ENCODE measurements at regions not wholly inside any gene's neighbourhood (a gene's known extent, or its start where the extent isn't known, plus 50 kb on each side); places are given as distances from the start of the nearest gene placed in this dataset.

DNA sequence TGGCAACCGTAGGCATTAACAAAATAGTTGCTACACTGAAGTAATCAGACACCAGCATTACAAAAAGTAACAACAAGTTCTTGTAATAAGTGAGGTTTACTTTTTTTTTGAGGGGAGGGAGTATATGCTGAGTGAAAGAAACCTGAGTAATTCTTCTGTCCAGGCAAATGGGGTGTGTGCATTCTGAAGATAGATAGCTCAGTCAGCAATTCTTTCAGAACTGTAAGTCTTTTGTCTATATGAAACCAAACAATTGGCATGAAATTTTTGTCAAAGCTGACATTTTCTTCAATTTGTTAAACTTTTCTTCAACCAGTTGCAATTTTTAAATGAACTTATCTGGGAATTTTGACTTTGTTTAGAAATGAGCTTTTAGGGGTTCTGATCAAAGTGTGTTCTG is 208.1 kb upstream of the THSD7B start:
- no peak for DNase-seq

DNA sequence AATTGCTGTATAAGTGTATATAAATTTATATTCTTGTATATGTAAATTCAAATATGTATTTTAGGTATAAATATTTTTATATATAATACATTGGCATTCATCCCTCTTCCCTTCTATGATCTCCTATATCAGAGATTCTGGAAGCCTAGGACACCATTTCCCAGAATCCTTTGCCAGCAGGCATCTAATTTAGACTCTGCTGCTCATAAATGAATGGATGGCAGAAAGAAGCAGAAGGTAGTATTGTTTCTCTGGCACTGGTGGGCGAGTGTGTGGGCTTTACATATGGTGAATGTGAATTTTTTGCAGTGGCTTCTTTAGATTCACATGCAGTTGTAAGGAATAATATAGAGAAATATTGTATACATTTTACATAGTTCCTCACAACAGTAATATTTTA is 215.2 kb upstream of the THSD7B start:
- no peak for DNase-seq

DNA sequence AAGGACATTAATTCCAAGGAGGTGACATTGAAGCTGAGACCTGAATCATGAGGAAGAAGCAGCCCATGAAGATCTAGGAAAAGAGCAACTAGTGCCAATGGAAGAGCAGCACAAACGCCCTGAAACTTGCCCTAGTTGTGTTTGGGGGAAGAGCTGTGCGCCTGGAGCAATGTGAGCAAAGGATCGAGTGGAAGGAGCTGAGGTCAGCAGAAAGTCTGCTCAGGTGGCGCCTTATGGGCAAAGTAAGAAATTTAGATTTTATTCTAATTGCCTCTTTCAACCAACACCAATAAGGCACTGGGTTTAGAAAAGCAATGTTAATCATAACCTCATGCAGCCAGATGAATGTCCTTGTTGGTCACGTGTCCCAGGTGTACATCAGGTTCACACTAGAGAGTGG is 226.0 kb upstream of the THSD7B start:
- no peak for DNase-seq

DNA sequence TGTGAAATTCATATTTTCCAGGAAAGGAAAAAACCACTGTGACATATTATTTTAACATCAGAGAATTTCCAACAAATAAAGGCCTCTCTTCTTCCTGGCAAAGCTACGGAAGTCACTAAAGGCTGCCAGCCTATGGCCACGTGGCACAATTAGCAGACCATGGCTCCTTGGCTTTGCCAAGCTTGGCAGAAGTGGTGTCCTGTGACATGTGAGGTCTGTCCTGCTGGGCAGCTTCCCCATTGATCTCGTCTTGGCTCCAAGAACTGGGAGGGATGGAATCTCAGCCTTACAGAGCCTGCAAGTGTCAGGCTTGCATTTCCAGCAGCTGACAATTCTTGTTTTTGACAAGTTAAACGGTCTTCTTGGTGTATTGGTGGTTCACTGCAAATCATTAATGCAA is 226.9 kb upstream of the THSD7B start:
- peak; percentile 82 to 93 for DNase-seq

DNA sequence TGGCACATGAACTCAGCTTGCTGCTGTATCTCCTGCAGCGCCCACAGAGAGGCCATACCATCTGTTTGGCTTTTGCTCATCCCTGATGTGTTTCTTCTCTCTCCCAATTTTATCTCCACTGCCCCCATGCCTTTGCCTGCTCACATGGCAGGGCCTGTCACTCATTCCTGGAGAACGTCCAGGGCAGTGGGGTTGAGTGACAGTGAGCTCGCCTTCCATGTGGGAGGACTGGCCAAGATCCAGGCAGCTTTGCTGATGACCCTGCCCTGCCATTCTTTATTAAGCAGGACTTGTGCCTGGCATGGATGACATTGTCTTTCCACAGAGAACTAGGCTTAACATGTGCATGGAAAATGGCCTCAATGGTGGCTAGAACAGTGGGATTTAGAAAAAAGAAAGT is 230.5 kb upstream of the THSD7B start:
- DNase-seq: peak; percentile 36 to 89

DNA sequence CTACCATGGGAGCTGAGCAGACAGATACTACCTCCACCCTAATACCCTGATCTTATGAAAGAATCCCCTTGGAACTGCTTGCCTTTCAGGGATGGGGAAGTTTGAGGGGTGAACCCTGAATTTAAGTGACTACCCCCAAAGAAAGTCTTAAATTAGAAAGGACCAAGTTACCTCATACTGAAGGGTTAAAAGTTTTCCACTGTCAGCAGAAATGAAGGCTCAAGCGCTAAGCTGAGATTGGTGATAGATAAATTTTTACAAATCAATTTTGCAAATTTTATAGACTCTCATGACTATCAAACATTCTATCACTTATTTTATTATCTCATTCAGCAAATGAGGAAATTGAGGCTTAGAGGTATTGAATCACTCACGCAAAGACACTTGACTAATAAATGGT is 233.2 kb upstream of the THSD7B start:
- DNase-seq: no peak

DNA sequence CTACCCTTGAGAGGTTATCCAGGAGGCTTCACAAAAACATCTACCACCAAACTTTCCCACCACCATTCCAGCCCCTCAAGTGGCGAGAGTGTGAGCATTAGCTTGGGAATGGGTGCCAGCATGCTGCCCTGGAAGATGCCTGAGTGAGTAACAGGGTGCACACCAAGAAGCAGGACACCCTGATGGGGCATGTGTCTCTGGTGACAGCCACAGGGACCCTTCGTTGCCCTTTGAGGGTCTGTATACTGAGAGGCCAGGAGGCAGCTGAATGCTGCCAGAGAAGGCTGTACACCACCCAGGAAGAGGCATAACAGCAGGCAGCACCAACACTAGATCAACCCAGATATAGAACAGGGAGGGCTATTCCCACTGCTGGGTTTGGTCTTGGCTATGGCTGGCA is 233.6 kb upstream of the THSD7B start:
- no peak for DNase-seq

DNA sequence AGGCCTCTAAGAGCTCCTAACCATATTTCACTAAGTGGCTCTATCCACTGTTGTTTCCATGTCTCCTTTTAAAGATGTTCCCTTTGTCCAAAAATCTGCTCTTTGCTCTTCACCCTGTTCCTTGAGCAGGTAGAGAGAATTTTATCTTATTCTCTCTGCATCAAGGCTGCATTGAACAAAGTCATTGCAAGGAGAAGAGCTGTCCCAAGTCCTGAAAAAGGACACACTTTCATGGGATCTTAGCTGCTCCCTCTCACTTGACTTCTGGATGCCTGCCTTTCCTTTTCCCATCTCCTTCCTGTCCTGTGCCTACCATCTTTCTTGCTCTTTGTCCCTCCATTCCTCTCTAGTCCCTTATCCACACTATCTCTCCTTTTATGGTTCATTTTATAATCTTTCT is 235.2 kb upstream of the THSD7B start:
- no peak for DNase-seq

DNA sequence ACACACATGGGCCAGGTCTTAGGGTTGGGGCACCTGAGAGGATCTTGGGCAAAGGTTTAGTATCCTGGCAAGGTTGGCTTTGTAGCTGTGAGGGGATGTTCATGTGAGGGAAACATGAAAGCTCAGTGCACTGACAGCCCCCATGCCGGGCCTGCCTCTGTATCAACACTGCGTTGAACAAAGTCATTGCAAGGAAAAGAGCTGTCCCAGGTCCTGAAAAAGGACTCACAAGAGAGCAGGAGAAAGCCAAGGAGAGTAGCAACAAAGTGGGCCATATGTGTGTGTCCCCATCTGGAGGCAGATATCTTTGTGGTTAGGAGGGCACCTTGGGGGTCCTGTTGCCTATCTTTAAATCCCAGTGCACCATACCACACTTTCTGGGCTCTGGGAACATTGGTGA is 237.8 kb upstream of the THSD7B start:
- no peak for DNase-seq

DNA sequence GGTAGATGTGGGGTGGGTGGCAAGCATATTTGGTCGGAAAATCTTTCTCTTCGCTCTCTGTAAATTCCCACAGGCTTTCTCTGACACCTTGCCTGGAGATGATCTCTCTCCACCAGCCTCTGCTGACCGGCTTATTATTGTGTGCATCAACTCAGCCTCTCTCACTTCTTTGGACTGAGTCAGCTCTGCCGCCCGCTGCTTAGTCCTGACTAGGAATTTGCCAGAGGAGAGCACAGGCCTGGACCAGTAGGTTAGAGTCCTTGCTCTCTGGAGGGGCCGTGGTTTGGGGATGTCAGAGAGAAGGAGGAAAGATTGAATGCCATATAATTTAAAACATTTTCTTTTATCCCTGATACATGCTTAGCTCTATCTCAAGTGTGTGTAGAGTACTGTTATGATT is 242.6 kb upstream of the THSD7B start:
- DNase-seq: no peak

DNA sequence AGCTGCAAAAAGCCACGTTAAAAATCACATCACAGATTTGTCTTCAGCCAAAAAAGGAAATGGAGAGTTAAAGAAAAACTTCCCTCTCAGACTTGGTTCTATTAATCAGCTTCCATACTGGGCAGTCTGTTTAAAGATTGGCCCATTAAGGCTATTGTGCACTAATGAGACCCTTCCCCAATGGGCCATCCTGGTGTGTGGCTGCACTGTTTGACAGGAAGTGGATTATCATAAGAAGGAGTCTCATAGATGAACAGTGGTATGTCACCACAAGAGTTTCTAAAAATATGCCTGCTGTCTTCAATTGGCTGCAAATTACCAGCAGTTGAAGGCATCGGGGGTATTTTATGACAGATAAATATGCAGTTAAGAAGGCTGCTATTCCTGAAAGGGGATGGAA is 247.6 kb upstream of the THSD7B start:
- no peak for DNase-seq

DNA sequence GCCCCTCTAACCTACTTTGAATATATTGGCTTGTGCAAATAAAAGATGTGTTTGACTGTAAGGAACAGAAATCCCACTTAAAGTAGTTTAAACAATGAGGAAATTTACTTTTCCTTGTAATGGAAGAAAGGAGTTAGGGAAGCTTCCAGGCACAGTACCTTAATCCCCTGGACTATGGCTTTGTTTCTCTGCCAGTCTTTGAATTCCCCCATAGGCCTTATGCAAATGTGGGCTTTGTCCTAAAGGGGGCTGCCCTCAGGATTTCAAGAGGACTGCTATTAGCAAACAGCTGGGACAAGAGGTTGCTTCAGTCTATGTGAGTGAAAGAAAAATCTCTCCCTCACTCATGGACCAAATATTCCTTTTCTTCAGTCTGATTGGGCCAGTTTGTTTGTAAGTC is 255.1 kb upstream of the THSD7B start:
- no peak for DNase-seq

DNA sequence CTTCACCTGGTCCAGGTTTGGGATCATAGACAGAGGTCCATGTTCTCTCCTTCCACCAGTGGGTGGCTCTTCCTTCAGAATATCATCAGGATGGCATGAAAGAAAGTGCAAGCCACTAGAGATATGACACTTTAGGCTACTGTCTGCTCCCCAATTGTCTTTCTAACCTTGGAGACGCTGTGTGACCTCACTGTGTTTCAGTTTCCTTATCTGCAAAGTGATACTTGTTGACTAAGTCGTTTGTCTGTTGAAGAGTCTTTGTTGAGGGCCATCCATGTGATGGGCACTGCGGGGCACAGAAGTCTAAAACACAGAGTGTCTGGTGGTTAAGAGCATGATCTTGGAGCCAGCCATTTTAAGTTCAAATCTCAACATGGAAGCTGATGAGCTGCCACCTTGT is 259.9 kb upstream of the THSD7B start:
- DNase-seq: no peak

DNA sequence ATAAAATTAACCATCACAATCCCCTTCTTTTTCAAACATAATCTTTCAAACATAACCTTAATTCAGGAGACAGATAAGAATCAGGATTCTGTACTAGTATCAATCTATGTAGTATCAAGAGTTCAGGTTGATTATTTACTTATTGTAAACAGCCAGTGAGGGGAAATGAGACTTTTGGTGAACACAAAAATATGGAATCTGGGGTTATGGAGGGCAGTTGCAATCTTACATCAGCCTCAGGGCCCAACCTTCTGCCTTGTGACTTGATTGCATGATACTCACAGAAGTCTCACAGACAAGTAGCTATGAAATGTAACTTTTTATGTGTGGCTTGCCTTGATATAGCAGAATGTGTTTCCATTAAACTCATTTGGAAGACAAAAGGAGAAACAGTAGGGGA is 262.7 kb upstream of the THSD7B start:
- no peak for DNase-seq

DNA sequence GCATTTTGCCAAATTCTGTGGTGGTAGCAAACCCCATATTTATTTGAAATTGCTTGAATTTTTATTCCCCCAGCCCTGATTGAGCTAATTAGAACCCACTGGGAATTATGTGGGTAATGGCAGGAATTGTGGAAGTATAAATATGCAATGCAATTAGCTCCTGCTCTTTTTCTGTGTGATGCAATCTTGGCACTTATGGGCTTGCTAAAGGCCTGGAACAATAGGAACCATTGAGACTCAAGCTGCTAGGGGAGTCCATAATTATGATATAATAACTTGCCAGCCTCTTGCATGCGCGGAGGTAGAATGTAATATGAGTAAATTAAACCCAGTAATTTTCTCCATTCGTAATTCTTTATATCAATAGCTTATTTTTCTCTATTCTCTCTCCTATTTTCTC is 267.6 kb upstream of the THSD7B start:
- peak in 1 of 2 experiments; percentile 18 for DNase-seq

DNA sequence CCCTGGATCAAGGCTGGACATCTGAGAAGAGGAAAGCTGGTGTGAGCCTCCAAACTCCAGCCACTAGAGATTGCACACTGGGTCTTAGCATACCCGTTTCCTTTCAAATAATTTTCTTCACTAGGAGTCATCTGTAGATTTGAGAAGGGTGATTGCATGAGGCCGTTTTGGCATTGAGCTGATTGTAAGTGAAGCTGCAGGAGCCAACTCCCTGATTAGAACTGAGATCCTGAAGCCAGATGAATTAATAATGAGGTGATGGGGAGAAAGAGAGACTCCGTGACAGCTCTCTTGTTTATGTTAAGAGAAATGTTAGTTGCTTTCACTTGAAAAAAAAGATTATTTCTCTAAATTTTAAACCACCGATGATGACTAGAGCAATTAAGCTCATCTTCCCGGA is 268.4 kb upstream of the THSD7B start:
- DNase-seq: no peak

DNA sequence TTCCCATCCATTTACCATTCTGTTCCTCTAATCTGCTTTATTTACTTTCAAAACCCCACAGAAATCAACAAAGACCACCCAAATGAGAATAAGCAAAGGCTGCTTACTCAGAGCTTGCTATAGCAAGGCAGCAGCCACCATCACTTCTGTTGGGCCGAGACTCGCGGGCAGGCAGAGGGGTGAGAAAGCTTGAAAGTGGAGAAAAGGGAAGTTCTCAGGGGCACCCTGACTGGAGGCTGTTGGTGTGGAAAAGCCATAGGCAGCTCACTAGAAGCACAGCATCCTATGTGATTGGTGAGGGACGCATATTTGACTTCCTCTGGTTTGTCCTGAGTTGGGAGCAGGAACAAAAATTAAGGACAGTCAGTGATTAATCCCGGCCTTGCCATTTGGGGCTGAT is 269.7 kb upstream of the THSD7B start:
- no peak for DNase-seq

DNA sequence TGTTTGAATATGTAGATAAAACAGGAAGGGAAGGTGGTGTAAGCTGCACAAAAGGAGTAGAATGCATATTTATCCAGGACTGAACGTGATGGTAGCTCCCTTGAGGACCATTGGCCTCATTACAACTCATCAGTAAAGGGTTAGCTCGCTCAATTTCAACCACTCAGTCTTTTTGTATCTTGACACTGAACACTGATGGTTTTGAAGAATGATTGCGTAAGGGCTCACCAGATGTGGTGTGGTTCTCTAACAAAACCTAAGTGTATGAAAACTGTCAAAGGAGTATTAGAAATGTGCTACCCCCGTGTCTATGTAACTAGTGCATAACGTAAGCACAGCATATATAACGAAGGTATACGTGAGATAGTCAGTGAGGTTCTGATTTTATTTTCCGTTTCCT is 272.4 kb upstream of the THSD7B start:
- no peak for DNase-seq

DNA sequence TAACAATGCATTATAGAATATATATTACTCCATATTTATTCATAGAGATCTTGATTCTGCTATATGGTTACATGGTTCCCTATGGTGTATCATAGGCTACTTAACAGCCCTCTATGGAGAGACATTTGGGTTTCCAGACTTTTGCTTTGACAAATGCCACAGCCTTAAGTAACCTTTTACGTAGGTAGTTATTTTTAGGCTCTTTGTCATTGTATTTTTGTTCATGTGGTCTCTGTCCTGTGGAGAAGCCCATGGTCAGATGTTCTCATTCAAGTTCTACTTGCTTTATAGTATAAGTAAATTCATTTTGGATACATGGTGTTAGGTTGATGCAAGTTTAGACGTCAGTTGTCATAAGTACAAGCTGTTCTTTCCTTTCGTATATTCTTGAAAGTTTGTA is 275.2 kb upstream of the THSD7B start:
- DNase-seq: no peak

DNA sequence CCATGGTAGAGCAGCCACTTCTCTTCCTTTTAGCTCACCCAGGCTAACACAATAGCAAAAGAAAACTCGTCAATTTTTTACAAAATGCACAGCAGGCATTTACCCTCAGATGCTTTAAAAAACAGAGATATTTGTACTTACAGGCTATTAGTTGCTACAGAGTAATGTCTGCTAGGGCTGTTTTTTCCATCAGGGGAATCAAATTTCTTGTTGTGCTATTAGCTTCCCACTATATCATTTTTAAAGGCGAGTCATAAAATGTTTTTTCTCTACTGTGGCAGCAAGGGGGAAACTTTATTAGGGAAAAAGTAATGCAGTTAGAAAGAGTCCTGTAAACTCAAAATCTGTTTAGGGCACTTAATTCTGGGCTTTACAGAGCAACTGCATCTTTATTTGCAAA is 277.9 kb upstream of the THSD7B start:
- DNase-seq: no peak

DNA sequence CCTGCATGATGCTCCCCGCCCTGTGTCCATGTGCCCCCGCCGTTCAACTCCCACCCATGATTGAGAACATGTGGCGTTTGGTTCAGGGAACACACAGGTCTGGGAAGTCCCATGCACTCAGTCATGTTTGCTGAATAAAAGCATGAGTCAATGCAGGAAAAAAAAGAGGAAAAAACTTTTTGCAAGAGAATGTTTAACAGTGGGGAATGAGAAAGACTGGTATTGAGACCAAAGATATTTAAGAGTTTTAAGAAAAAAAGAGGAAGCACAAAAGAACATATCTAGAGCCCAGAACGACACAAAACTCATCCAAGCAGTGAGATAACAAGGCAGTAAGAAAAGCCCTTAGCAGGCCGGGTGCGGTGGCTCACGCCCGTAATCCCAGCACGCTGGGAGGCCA is 279.2 kb upstream of the THSD7B start:
- no peak for DNase-seq

DNA sequence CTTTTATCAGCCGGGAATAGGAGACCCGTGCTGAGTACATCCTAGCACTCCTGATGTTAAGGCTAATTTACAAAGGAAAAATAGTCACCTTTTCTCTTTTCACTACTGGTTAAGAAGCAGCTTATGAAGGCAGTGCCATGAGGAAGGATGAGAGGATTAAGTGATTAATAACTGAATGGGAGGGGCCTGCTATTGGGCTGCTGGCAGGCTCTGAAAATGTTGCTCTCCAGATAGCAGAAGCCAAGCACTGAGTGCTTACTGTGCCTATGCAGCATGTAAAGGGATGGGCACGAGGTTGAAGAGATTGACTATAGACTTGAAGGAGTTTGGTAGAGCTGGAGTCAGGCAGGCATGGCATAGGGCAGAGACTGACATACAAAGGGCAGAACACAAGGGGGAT is 282.4 kb upstream of the THSD7B start:
- DNase-seq: peak in 1 of 2 experiments; percentile 10

DNA sequence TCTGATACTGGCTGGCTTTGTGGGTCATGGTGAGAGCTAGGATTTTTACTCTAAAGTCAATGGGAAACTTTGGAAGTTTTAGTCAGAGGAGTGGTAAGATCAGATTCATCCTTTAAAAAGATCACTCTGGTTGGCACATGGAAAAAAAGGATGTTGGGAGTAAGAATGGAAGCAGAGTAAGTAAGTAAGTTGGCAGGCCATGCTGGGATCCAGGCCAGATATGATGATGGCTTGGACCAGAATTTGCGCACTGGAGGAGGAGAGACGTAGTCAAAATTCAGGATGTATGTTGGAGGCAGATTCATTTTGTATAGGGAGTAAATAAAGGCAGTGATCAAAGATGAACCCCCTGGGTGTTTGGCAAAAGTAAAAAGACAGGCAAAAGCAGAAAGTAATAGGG is 283.3 kb upstream of the THSD7B start:
- peak in 1 of 2 experiments; percentile 9 for DNase-seq

DNA sequence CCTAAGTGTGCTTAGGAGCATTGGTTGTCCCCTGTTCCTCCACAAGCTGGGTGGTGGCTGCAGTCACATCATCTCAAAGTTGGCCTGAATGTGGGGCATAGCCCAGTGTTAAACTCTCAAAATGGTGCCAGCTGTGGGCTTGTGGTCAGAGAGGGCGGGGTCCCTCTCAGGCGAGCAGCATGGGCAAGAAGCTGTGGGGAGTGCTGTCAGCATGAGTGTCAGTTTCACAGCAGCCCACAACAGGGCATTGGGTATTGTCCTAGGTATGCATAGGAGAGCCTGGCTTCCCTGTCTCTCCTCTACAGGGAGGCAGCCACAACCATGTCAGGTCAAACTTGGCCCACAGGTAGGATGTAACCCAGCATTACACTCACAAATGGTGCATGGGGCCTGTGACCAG is 285.6 kb upstream of the THSD7B start:
- DNase-seq: no peak

DNA sequence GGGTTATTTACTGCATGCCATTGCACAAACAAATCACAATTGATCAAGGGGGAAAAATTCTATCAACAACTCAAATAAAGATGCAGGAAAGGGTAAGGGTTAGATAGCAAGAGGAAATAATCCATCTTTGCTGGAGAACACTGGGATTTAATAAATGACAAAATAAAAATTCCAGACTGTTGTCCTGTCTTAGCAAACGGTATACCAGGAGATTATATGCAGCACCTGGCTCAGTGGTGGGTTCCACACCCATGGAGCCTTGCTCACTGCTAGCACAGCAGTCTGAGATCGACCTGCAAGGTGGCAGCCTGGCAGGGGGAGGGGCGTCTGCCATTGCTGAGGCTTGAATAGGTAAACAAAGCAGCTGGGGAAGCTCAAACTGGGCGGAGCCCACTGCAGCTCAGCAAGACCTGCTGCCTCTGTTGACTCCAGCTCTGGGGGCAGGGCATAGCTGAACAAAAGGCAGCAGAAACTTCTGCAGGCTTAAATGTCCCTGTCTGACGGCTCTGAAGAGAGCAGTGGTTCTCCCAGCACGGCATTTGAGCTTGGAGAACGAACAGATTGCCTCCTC is 296.5 kb upstream of the THSD7B start:
- DNase-seq: no peak

DNA sequence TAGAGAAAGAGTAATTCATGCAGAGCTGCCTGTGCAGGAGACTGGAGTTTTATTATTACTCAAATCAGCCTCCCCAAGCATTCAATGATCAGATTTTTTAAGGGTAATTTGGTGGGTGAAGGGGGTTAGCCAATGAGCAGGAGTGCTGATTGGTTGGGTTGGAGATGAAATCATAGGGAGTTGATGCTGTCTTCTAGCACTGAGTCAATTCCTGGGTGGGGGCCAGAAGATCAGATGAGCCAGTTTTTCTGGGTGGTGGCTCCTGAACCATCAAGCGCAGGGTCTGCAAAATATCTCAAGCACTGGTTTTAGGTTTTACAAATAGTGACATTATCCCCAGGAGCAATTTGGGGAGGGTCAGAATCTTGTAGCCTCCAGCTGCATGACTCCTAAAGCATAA is 312.8 kb upstream of the THSD7B start:
- no peak for DNase-seq
